ENCODE measurements at regions not wholly inside any gene's neighbourhood (a gene's known extent, or its start where the extent isn't known, plus 50 kb on each side); places are given as distances from the start of the nearest gene placed in this dataset.

DNA sequence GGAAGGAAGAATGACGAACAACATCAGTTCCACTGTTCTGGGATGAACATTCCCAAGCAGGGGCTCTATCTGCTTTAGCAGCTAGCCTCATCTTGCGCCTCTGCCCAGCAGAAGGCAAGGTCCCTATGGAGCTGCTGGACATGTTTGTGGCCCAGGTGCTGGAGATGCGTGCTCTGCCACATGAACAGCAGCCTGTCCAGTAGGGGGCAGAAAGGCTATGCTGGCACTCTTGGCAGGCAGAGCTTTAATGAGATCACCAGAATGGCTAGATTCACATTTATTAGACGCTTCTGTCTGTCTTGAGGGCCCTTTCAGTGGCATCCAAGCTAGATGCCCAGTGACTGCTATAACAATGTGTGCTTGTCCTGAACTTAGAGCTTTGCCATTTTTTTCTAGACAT is 1826.0 kb downstream of the STIM2 start:
- WGBS, 5 donors, result 42 to 50% (median 50%) methylated on average over 4 of the region's 4 CpGs
- no peak overlapping the region for H3K4me3 ChIP-seq
- no peaks in the 10 kb centered on the region for H3K9me3 ChIP-seq
- no peak overlapping the region for H3K27ac ChIP-seq
- DNase-seq, result peak; percentile 32 to 57
- intact Hi-C loops (cut with DNase I; ENCODE audit: low total_unique reads), result no loop called here
- H3K4me1 ChIP-seq, result no peaks in the 10 kb centered on the region
- H3K36me3 ChIP-seq, result no peaks in the 10 kb centered on the region
- no peaks in the 10 kb centered on the region for H3K27me3 ChIP-seq
- no peak for TF ChIP-seq POLR2A (IDR thresholded peaks at IDR 0.05)
- TF ChIP-seq, protein P1, sequence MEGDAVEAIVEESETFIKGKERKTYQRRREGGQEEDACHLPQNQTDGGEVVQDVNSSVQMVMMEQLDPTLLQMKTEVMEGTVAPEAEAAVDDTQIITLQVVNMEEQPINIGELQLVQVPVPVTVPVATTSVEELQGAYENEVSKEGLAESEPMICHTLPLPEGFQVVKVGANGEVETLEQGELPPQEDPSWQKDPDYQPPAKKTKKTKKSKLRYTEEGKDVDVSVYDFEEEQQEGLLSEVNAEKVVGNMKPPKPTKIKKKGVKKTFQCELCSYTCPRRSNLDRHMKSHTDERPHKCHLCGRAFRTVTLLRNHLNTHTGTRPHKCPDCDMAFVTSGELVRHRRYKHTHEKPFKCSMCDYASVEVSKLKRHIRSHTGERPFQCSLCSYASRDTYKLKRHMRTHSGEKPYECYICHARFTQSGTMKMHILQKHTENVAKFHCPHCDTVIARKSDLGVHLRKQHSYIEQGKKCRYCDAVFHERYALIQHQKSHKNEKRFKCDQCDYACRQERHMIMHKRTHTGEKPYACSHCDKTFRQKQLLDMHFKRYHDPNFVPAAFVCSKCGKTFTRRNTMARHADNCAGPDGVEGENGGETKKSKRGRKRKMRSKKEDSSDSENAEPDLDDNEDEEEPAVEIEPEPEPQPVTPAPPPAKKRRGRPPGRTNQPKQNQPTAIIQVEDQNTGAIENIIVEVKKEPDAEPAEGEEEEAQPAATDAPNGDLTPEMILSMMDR (IDR thresholded peaks at IDR 0.05), result peak in 3 of 7 experiments; percentile 8 to 25 (median 13)

DNA sequence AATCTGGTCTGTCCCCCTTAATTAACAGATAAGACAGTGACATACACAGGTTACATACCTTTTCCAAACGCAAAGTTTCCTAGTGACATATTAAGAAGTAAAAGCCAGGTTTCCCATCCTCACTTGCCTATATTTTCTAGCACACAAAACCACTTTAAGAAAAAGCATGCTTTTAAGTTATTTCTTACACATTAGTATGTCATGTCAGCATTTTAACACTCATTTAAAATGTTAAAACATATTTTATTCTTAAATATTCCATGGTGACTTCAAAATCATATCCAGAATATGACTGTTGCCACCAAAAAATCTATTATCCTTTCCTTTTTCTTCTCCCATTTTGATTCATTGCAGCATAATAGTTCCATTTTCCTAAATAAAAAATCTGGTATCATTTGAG is 1830.2 kb downstream of the STIM2 start:
- no peak for DNase-seq
- Histone ChIP-seq H3K4me3 (no peak overlapping the region), H3K4me1 (no peaks in the 10 kb centered on the region), H3K9me3 (no peaks in the 10 kb centered on the region), H3K27me3 (no peaks in the 10 kb centered on the region), H3K36me3 (no peaks in the 10 kb centered on the region), H3K27ac (no peak overlapping the region)
- TF ChIP-seq POLR2AphosphoS5 (IDR thresholded peaks at IDR 0.05) (no peak), POLR2A (IDR thresholded peaks at IDR 0.05) (no peak), EP300 (IDR thresholded peaks at IDR 0.05) (no peak)
- TF ChIP-seq, protein P1 (IDR thresholded peaks at IDR 0.05), result no peak
- 34 to 68% (median 47%) methylated on average over 1 of the region's 1 CpG for WGBS, 5 donors
- intact Hi-C loops (cut with DNase I; ENCODE audit: low total_unique reads), result no loop called here

DNA sequence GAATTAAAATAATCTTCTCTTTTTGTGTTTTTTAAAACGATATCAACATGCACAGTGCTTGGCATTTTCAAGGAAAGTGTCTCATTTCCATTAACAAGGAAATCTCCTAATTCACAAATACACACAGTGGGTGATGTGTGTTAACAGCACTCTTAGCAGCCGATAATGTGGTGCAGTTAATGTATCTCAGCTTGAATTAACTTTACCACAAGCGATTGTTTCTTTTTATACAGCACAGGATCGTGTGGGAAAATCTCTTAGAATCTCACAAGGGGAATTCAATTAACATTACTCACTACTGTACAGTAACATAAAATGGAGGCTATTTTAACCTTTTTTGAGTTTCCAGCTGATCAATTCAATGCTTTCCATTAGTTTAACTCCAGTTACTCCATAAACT is 1841.9 kb downstream of the STIM2 start:
- TF ChIP-seq, protein P1 (IDR thresholded peaks at IDR 0.05), result no peak
- TF ChIP-seq EP300 (IDR thresholded peaks at IDR 0.05) (no peak), POLR2AphosphoS5 (IDR thresholded peaks at IDR 0.05) (no peak), POLR2A (IDR thresholded peaks at IDR 0.05) (no peak)
- intact Hi-C loops (cut with DNase I; ENCODE audit: low total_unique reads), result no loop called here
- H3K9me3 ChIP-seq, result no peaks in the 10 kb centered on the region
- 58 to 64% (median 61%) methylated on average over 4 of the region's 4 CpGs for WGBS, 5 donors
- H3K4me3 ChIP-seq, result no peak overlapping the region
- H3K27ac ChIP-seq, result no peak overlapping the region
- H3K27me3 ChIP-seq, result no peaks in the 10 kb centered on the region
- no peaks in the 10 kb centered on the region for H3K36me3 ChIP-seq
- no peaks in the 10 kb centered on the region for H3K4me1 ChIP-seq
- DNase-seq, result no peak

DNA sequence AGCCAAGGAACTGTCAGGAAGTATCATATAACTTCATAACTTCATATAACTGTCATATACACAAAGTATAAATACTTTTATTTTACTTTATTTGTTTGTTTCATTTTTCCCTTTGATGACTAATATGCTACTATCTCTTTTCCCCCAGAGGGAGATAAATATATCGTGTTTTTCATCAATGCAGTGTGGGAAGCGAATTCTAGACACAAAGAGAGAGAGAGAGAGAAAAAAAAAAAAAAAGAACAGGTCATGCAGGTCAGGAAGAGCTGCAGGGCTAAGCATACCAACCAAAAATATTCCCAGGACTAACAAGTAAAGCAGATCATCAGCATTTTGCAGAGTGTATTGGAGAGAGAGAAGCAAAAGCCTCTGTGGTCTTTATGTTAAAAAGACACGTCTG is 1849.2 kb downstream of the STIM2 start:
- H3K9me3 ChIP-seq, result no peaks in the 10 kb centered on the region
- no peaks in the 10 kb centered on the region for H3K36me3 ChIP-seq
- intact Hi-C loops (cut with DNase I; ENCODE audit: low total_unique reads), result no loop called here
- no peak overlapping the region for H3K4me3 ChIP-seq
- 36 to 60% (median 50%) methylated on average over 3 of the region's 3 CpGs for WGBS, 5 donors
- TF ChIP-seq POLR2A (IDR thresholded peaks at IDR 0.05) (no peak), EP300 (IDR thresholded peaks at IDR 0.05) (no peak), POLR2AphosphoS5 (IDR thresholded peaks at IDR 0.05) (no peak)
- TF ChIP-seq, protein P1 (IDR thresholded peaks at IDR 0.05), result no peak
- no peaks in the 10 kb centered on the region for H3K4me1 ChIP-seq
- no peak for DNase-seq
- no peak overlapping the region for H3K27ac ChIP-seq
- no peaks in the 10 kb centered on the region for H3K27me3 ChIP-seq
